ENCODE measurements at regions not wholly inside any gene's neighbourhood (a gene's known extent, or its start where the extent isn't known, plus 50 kb on each side); places are given as distances from the start of the nearest gene placed in this dataset.

DNA sequence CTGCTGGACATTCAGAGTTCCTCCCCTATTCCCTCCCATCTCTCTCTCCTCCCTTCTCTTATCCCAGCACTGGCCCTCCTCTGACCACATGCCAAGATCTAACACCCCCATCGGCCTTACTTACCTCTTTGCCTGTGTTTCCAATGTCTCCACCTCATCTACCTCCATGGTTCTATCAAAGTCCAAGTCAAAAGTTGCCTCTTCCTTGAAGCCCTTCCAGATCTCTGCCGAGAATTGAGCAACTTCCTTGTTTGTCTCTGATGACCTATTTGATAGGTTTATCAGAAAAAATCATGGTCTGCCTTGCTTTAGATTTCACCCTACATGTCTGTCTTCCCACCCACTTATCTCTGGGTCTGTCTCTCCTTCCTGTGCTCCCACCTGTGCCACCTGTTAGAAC lies 69.7 kb upstream of the ITGA11 start:
- H3K27me3 ChIP-seq (replicated peaks) = no peaks in the 10 kb centered on the region
- DNase-seq = no peak

DNA sequence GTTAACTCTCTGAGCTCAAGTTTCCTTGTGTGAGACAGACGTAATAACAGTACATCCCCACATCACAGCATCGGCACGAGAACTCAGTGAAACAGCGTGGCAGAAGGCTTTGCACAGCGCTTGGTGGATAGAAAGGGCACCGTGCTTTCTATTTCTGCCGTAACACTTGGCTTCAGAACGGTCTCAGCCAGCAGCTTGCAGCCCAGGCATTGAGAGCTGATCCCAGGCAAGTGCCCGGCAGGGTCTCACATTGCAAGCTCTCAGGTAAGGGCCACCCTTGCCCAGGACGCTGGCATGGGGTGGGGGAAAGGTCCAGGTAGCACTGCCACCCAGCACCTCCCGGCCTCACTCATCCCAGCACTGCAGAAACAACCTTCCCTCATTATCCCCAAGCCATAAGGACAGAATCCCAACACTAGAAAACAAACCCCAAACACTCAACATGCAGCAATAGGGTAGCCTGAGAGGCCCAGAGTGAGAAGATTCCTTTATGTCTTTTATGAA lies 70.5 kb upstream of the ITGA11 start:
- no peak overlapping the region for H3K27ac ChIP-seq
- H3K27me3 ChIP-seq (replicated peaks) = no peaks in the 10 kb centered on the region
- H3K4me3 ChIP-seq (ENCODE audit: low read depth, low read length) = no peak overlapping the region
- TF ChIP-seq, protein P1, sequence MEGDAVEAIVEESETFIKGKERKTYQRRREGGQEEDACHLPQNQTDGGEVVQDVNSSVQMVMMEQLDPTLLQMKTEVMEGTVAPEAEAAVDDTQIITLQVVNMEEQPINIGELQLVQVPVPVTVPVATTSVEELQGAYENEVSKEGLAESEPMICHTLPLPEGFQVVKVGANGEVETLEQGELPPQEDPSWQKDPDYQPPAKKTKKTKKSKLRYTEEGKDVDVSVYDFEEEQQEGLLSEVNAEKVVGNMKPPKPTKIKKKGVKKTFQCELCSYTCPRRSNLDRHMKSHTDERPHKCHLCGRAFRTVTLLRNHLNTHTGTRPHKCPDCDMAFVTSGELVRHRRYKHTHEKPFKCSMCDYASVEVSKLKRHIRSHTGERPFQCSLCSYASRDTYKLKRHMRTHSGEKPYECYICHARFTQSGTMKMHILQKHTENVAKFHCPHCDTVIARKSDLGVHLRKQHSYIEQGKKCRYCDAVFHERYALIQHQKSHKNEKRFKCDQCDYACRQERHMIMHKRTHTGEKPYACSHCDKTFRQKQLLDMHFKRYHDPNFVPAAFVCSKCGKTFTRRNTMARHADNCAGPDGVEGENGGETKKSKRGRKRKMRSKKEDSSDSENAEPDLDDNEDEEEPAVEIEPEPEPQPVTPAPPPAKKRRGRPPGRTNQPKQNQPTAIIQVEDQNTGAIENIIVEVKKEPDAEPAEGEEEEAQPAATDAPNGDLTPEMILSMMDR (IDR thresholded peaks at IDR 0.05; ENCODE audit: low read depth, low read length, missing control alignments) = no peak
- in situ Hi-C loops (cut with HindIII; ENCODE audit: low pct_ligation_motif_present, low sequenced_read_pairs) = no loop called here
- H3K36me3 ChIP-seq (replicated peaks) = no peaks in the 10 kb centered on the region
- DNase-seq = no peak

More for the DNA sequence above, 69.7 kb upstream of the ITGA11 start:
- TF ChIP-seq, protein P1 (IDR thresholded peaks at IDR 0.05; ENCODE audit: low read depth, low read length, missing control alignments) = no peak
- in situ Hi-C loops (cut with HindIII; ENCODE audit: low pct_ligation_motif_present, low sequenced_read_pairs) = no loop called here
- Histone ChIP-seq H3K4me3 (ENCODE audit: low read depth, low read length) (no peak overlapping the region), H3K36me3 (replicated peaks) (no peaks in the 10 kb centered on the region), H3K27ac (no peak overlapping the region)

DNA sequence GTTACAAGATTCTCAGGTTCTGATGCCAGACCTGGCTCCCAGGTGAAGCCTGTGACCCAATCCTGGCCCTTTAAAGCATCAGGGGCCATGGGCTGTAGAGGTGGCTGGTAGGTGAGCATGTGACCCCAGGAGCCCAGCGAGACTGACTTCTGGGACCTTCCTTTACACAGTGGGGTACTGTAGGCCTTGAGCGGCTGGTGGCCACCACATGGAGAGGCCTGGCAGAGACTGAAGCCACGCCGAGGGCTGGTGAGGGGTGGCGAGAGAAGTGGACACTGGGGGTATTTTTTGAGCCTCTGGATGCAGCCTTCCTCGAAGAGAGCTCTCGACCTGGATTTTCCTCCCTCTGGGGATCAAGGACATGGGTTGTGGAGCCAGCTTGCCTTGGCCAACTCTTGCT lies 71.2 kb upstream of the ITGA11 start:
- no peak for DNase-seq
- no peak overlapping the region for H3K27ac ChIP-seq

GRCh38 chr15:68503791-68504680 lies 72.1 kb upstream of the ITGA11 start:
- H3K36me3 ChIP-seq (replicated peaks) = no peaks in the 10 kb centered on the region
- TF ChIP-seq, protein P1 (IDR thresholded peaks at IDR 0.05; ENCODE audit: low read depth, low read length, missing control alignments) = no peak
- H3K27ac ChIP-seq = no peak overlapping the region
- H3K27me3 ChIP-seq (replicated peaks) = no peaks in the 10 kb centered on the region
- no peak for DNase-seq
- H3K4me3 ChIP-seq (ENCODE audit: low read depth, low read length) = no peak overlapping the region
- in situ Hi-C loops (cut with HindIII; ENCODE audit: low pct_ligation_motif_present, low sequenced_read_pairs) = no loop called here

More for the DNA sequence above, 71.2 kb upstream of the ITGA11 start:
- Histone ChIP-seq H3K4me3 (ENCODE audit: low read depth, low read length) (no peak overlapping the region), H3K36me3 (replicated peaks) (no peaks in the 10 kb centered on the region), H3K27me3 (replicated peaks) (no peaks in the 10 kb centered on the region)
- in situ Hi-C loops (cut with HindIII; ENCODE audit: low pct_ligation_motif_present, low sequenced_read_pairs) = no loop called here
- TF ChIP-seq, protein P1 (IDR thresholded peaks at IDR 0.05; ENCODE audit: low read depth, low read length, missing control alignments) = no peak

- TF ChIP-seq, protein P1 (IDR thresholded peaks at IDR 0.05; ENCODE audit: low read depth, low read length, missing control alignments) = peak; percentile 6
- H3K36me3 ChIP-seq (replicated peaks) = no peaks in the 10 kb centered on the region
- no peak overlapping the region for H3K4me3 ChIP-seq (ENCODE audit: low read depth, low read length)
- in situ Hi-C loops (cut with HindIII; ENCODE audit: low pct_ligation_motif_present, low sequenced_read_pairs) = no loop called here
- no peaks in the 10 kb centered on the region for H3K27me3 ChIP-seq (replicated peaks)
- no peak for DNase-seq
- H3K27ac ChIP-seq = no peak overlapping the region
Measured at GRCh38 chr15:68504681-68505170, 72.8 kb upstream of the ITGA11 start.

Measured in brain microvascular endothelial cell (primary cell).